Mesendoderm (in vitro differentiated cells): ENCODE measurements at regions not wholly inside any gene's neighbourhood (a gene's known extent, or its start where the extent isn't known, plus 50 kb on each side); places are given as distances from the start of the nearest gene placed in this dataset.

Source experiments
- DNase-seq: peaks from one replicate; pipeline ENCODE4 v3.0.0; 2013
- H2AK5ac ChIP-seq: 2 replicates; pipeline ENCODE4 v1.6.1; 2013; ENCODE audit warnings: low read length, inconsistent platforms
- H2BK120ac ChIP-seq: 2 replicates; pipeline ENCODE4 v1.6.1; 2013; ENCODE audit warnings: low read depth, mild to moderate bottlenecking, low read length, moderate library complexity, mixed read lengths
- H2BK15ac ChIP-seq: replicated peaks from 2 replicates; pipeline ENCODE4 v1.6.1; 2013; ENCODE audit warnings: low read depth, mild to moderate bottlenecking, moderate library complexity
- H2BK5ac ChIP-seq: 2 replicates; pipeline ENCODE4 v1.6.1; 2013; ENCODE audit warnings: low read length, inconsistent platforms
- H3K18ac ChIP-seq: 2 replicates; pipeline ENCODE4 v1.6.1; 2013; ENCODE audit warnings: mild to moderate bottlenecking, low read length, mixed read lengths
- H3K23ac ChIP-seq: one replicate; pipeline ENCODE4 v1.6.1; 2013; ENCODE audit warnings: low read length
- H3K27ac ChIP-seq: 2 replicates; pipeline ENCODE4 v1.5.1; 2013; ENCODE audit warnings: low read depth, mild to moderate bottlenecking, inconsistent platforms, low read length, moderate library complexity
- H3K27me3 ChIP-seq: 2 replicates; pipeline ENCODE4 v1.6.1; 2013; ENCODE audit warnings: low read length, control low read depth, mild to moderate bottlenecking, inconsistent platforms; ENCODE audit not compliant: insufficient read depth, poor library complexity
- H3K36me3 ChIP-seq: 2 replicates; pipeline ENCODE4 v1.6.1; 2013; ENCODE audit warnings: low read length, inconsistent platforms; ENCODE audit not compliant: control insufficient read depth, insufficient read depth
- H3K4ac ChIP-seq: one replicate; pipeline ENCODE4 v1.6.1; 2013; ENCODE audit warnings: low read depth, mild to moderate bottlenecking, low read length, moderate library complexity
- H3K4me1 ChIP-seq: 2 replicates; pipeline ENCODE4 v1.6.1; 2013; ENCODE audit warnings: low read depth, low read length, inconsistent platforms; ENCODE audit not compliant: control insufficient read depth
- H3K4me2 ChIP-seq: 2 replicates; pipeline ENCODE4 v1.6.1; 2013; ENCODE audit warnings: low read length
- H3K4me3 ChIP-seq: 2 replicates; pipeline ENCODE4 v1.5.1; 2013; ENCODE audit warnings: mild to moderate bottlenecking, low read length
- H3K56ac ChIP-seq: one replicate; pipeline ENCODE4 v1.6.1; 2013; ENCODE audit warnings: low read length
- H3K79me1 ChIP-seq: 2 replicates; pipeline ENCODE4 v1.6.1; 2013; ENCODE audit warnings: low read length, inconsistent platforms
- H3K79me2 ChIP-seq: 2 replicates; pipeline ENCODE4 v1.6.1; 2013; ENCODE audit warnings: mild to moderate bottlenecking, low read length; ENCODE audit not compliant: control insufficient read depth, insufficient read depth
- H3K9ac ChIP-seq: 2 replicates; pipeline ENCODE4 v1.6.1; 2013; ENCODE audit warnings: low read length, inconsistent platforms
- H4K5ac ChIP-seq: one replicate; pipeline ENCODE4 v1.6.1; 2013; ENCODE audit warnings: low read length
- H4K8ac ChIP-seq: one replicate; pipeline ENCODE4 v1.6.1; 2013; ENCODE audit warnings: low read depth, mild to moderate bottlenecking, control low read depth, low read length, moderate library complexity
- WGBS: extraction: QIAGEN DNeasy Blood & Tissue Kit; methylation state at CpG from one replicate; pipeline ENCODE4 v1.1.7; 2013; ENCODE audit warnings: low lambda C conversion rate, missing lambda C conversion rate; ENCODE audit not compliant: insufficient coverage; ENCODE audit errors: extremely low coverage; 5-methylcytosine and 5-hydroxymethylcytosine counted together

GRCh38 chr3:28088811-28089526, 152.4 kb upstream of the CMC1 start:
- Histone ChIP-seq H3K79me1 (no peaks in the 10 kb centered on the region), H3K36me3 (no peaks in the 10 kb centered on the region), H3K27ac (no peak overlapping the region), H4K5ac (no peak overlapping the region), H3K27me3 (no peaks in the 10 kb centered on the region), H3K9ac (no peak overlapping the region), H3K56ac (no peak overlapping the region), H3K79me2 (no peaks in the 10 kb centered on the region), H3K4me2 (no peak overlapping the region), H2BK5ac (no peak overlapping the region), H3K4ac (no peak overlapping the region), H4K8ac (no peak overlapping the region), H2BK120ac (no peak overlapping the region), H2AK5ac (no peak overlapping the region), H3K4me1 (no peaks in the 10 kb centered on the region), H3K4me3 (no peak overlapping the region), H2BK15ac (no peak overlapping the region), H3K18ac (no peak overlapping the region), H3K23ac (no peak overlapping the region)
- no CpG with 5 or more reads among the region's 7 CpGs for WGBS
- DNase-seq: no peak

GRCh38 chr3:28089527-28089897, 151.9 kb upstream of the CMC1 start:
- no peak overlapping the region for H4K5ac ChIP-seq
- DNase-seq: no peak
- no peak overlapping the region for H2BK120ac ChIP-seq
- H3K4me3 ChIP-seq: no peak overlapping the region
- no peaks in the 10 kb centered on the region for H3K79me2 ChIP-seq
- H2BK5ac ChIP-seq: no peak overlapping the region
- H2AK5ac ChIP-seq: no peak overlapping the region
- WGBS: no CpG with 5 or more reads among the region's 2 CpGs
- H3K27me3 ChIP-seq: no peaks in the 10 kb centered on the region
- no peaks in the 10 kb centered on the region for H3K4me1 ChIP-seq
- no peaks in the 10 kb centered on the region for H3K36me3 ChIP-seq
- no peak overlapping the region for H3K23ac ChIP-seq
- H3K4me2 ChIP-seq: no peak overlapping the region
- no peak overlapping the region for H3K18ac ChIP-seq
- H3K9ac ChIP-seq: no peak overlapping the region
- H3K56ac ChIP-seq: no peak overlapping the region
- H3K79me1 ChIP-seq: no peaks in the 10 kb centered on the region
- no peak overlapping the region for H3K27ac ChIP-seq
- no peak overlapping the region for H2BK15ac ChIP-seq
- H3K4ac ChIP-seq: no peak overlapping the region
- H4K8ac ChIP-seq: no peak overlapping the region

GRCh38 chr3:28099296-28099695, 142.1 kb upstream of the CMC1 start:
- H3K27ac ChIP-seq: no peak overlapping the region
- no peaks in the 10 kb centered on the region for H3K79me1 ChIP-seq
- DNase-seq: no peak

GRCh38 chr3:28101705-28102104, 139.7 kb upstream of the CMC1 start:
- Histone ChIP-seq H2BK120ac (no peak overlapping the region), H3K36me3 (no peaks in the 10 kb centered on the region), H4K5ac (no peak overlapping the region), H2AK5ac (no peak overlapping the region), H3K56ac (no peak overlapping the region), H3K4me2 (no peak overlapping the region), H3K4me1 (no peaks in the 10 kb centered on the region), H3K23ac (no peak overlapping the region), H3K4me3 (no peak overlapping the region), H3K18ac (no peak overlapping the region), H3K79me1 (no peaks in the 10 kb centered on the region), H3K4ac (no peak overlapping the region), H4K8ac (no peak overlapping the region), H3K27ac (no peak overlapping the region), H3K79me2 (no peaks in the 10 kb centered on the region), H2BK5ac (no peak overlapping the region), H3K27me3 (no peaks in the 10 kb centered on the region), H3K9ac (no peak overlapping the region), H2BK15ac (no peak overlapping the region)
- no CpG with 5 or more reads among the region's 1 CpG for WGBS
- DNase-seq: no peak

More at GRCh38 chr3:28099296-28099695, 142.1 kb upstream of the CMC1 start:
- no peak overlapping the region for H2BK120ac ChIP-seq
- no peaks in the 10 kb centered on the region for H3K4me1 ChIP-seq
- no peak overlapping the region for H3K9ac ChIP-seq
- no peak overlapping the region for H4K8ac ChIP-seq
- H3K18ac ChIP-seq: no peak overlapping the region
- no peaks in the 10 kb centered on the region for H3K79me2 ChIP-seq
- H3K36me3 ChIP-seq: no peaks in the 10 kb centered on the region
- H2AK5ac ChIP-seq: no peak overlapping the region
- H3K56ac ChIP-seq: no peak overlapping the region
- no peak overlapping the region for H3K23ac ChIP-seq
- no CpG with 5 or more reads among the region's 2 CpGs for WGBS
- H3K4me2 ChIP-seq: no peak overlapping the region
- no peaks in the 10 kb centered on the region for H3K27me3 ChIP-seq
- no peak overlapping the region for H2BK15ac ChIP-seq
- H2BK5ac ChIP-seq: no peak overlapping the region
- no peak overlapping the region for H3K4me3 ChIP-seq
- H3K4ac ChIP-seq: no peak overlapping the region
- no peak overlapping the region for H4K5ac ChIP-seq

- Histone ChIP-seq H3K4me1 (no peaks in the 10 kb centered on the region), H3K18ac (no peak overlapping the region), H3K4me3 (no peak overlapping the region), H3K9ac (no peak overlapping the region), H3K79me1 (no peaks in the 10 kb centered on the region), H3K27ac (no peak overlapping the region), H3K4ac (no peak overlapping the region), H2BK120ac (no peak overlapping the region), H3K4me2 (no peak overlapping the region), H2BK5ac (no peak overlapping the region), H2AK5ac (no peak overlapping the region), H3K56ac (no peak overlapping the region), H3K79me2 (no peaks in the 10 kb centered on the region), H3K23ac (no peak overlapping the region), H3K27me3 (no peaks in the 10 kb centered on the region), H4K8ac (no peak overlapping the region), H4K5ac (no peak overlapping the region), H2BK15ac (no peak overlapping the region), H3K36me3 (no peaks in the 10 kb centered on the region)
- DNase-seq: no peak
- no CpG with 5 or more reads among the region's 3 CpGs for WGBS
Measured at GRCh38 chr3:28103861-28104260, 137.6 kb upstream of the CMC1 start.
